NOMO-1 treated with dmso at 0.1 percent for 144 hours (cell line): ENCODE measurements at regions not wholly inside any gene's neighbourhood (a gene's known extent, or its start where the extent isn't known, plus 50 kb on each side); places are given as distances from the start of the nearest gene placed in this dataset.
"Not testable (repeated sequence)": the region's sequence is repeated elsewhere in the genome, so short reads cannot be mapped to it uniquely, and the experiment has no call there.

Experiments used
- DNase-seq: peaks from one replicate; lab custom pipeline; 2025; ENCODE audit not compliant: unreplicated experiment; lab: John Stamatoyannopoulos, UW

DNA sequence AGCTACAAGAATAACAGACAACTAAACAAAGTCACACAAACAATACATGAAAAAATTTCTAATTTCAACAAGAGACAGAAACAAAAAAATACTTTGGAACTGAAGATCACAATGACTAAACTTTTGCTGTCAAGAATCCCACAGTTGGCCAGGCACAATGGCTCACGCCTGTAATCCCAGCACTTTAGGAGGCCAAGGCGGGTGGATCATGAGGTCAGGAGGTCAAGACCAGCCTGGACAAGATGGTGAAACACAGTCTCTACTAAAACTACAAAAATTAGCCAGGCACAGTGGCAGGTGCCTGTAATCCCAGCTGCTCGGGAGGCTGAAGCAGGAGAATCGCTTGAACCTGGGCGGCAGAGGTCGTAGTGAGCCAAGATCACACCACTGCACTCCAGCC, 861.6 kb downstream of the UQCRFS1 start:
- not testable (repeated sequence) for DNase-seq

DNA sequence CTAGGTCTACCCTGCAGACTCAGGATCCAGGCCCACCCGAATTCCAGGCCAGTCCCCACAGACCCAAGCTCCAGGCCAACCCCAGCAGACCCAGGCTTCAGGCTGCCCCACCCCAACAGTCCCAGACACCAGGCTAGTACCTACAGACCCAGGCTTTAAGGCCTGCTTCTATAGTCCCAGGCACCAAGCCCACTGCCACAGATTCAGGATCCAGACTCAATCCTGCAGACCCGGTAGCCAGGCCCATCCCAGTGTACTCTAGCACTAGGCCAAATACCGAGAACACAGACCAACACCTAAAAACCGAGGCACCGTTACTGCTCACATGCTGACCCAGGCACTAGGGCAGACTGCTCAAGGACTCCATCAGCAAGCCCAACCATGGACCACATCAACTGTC, 862.3 kb downstream of the UQCRFS1 start:
- DNase-seq, result no peak

- no peak for DNase-seq
Measured at GRCh38 chr19:28350037-28350436, 862.9 kb downstream of the UQCRFS1 start.

GRCh38 chr19:28349604-28350003, 863.3 kb downstream of the UQCRFS1 start:
- DNase-seq, result no peak

DNA sequence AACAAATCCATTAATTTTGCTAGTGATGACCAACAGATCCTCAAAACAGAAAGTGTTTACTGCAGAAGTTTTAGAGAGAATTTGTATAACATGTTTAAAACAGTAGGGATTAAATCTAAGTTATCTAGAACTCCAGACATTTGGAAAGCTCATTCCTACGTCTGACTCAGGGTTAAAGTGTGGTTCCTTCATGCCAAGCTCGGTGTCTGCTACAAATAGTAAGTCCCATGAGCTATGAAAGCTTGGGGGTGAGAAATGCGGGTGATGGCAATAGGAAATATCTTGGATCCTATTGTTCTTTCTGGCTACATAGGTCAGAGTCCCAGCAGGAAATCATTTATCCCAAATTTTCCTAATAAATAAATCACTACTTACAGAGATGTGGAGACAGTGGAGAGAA, 867.1 kb downstream of the UQCRFS1 start:
- no peak for DNase-seq

GRCh38 chr19:28341810-28342350, 871.1 kb downstream of the UQCRFS1 start:
- no peak for DNase-seq

DNA sequence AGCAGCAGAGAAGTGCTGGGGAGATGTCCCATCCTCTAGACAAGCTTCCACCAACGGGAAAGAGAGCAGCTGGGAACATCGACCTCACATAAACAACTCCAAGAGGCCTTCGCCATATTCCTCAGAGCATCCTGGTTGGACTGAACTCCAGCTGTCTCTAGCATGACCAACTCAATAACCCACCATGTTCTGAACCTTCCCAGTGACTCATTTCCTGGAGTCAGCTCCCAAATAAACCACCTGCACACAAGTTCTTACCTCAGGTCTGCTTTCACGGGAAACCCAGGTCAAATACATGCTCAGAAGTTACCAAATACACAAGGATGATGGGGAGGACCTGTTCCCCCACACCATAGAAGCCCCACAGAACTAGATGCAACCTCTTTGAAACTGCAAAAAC, 878.5 kb downstream of the UQCRFS1 start:
- DNase-seq, result no peak

- no peak for DNase-seq
Measured at GRCh38 chr19:28333909-28334308, 879.0 kb downstream of the UQCRFS1 start.

- DNase-seq, result no peak
Measured at GRCh38 chr19:28332886-28333285, 880.1 kb downstream of the UQCRFS1 start.

- DNase-seq, result no peak
Measured at GRCh38 chr19:28332351-28332750, 880.6 kb downstream of the UQCRFS1 start.

DNA sequence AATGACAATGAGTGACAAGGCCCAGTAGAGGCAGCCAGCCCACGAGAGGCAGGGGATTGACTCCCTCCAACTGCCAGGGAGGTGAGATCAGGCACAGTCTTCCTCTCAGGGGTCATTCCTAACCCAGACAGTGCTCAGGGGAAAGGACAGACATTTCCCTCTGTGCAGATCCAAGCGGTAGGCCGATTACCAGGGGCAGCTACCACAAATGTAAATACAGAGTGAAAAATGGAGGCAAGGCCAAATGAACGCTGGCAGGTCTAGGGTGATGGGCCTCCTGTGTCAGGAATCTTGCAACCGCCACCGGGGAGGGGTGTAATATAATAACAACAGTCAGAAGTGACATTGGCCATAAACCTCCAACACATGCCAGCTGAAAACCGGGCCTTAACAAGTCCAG, 881.4 kb downstream of the UQCRFS1 start:
- DNase-seq, result no peak

DNA sequence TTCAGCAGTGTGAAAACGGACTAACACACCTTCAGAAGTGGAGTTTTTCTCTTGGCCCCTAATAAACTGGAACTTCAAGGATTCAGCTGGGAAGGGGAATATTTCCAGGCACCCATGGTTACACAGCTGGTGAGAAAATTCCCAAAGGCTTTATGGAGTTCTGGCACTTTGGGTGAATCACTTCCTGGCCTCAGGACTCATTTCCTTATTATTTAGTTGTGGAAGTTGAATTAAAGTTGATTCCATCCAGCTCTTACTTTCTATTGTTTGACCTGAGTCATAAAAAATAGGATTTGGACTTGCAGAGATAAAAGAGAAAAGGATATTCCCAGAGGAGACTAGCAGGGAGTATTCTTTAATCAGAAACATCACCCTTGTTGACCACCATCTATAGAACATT, 882.1 kb downstream of the UQCRFS1 start:
- DNase-seq, result no peak

DNA sequence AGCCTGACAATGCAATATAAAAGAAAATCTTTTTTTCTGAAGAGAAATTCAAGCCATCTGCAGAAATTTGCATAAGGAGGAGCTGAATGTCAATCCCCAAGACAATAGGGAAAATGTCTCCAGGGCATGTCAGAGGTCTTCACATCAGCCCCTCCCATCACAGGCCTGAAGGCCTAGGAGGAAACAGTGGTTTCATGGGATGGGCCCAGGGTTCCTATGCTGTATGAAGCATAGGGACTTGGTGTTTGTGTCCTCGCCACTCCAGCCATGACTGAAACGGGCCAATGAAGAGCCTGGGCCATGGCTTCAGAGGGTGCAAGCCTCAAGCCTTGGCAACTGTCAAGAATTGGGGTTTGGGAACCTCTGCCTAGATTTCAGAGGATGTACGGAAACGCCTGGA, 883.5 kb downstream of the UQCRFS1 start:
- no peak for DNase-seq

GRCh38 chr19:28327905-28328304, 885.0 kb downstream of the UQCRFS1 start:
- no peak for DNase-seq

DNA sequence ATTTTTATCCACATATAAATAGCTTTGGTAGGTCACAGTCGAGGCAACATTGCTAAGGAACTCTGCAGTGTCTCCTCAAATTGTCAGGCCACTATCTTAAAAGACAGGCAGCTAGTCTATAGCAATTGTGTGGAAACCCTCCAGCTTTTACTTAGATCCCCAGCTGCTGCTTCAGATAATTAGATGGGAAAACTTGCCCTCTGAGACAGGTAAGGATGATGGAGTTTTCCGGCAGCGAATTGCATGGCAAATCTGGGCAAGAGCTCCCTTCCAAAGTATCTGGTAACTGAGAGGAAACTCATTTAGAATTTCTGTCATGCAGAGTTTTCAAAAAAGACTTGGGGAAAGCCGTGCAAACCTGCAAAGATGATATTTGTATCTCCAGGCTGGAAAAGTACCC, 886.2 kb downstream of the UQCRFS1 start:
- no peak for DNase-seq

GRCh38 chr19:28324275-28325060, 888.5 kb downstream of the UQCRFS1 start:
- no peak for DNase-seq

- no peak for DNase-seq
Measured at GRCh38 chr19:28322945-28323344, 890.0 kb downstream of the UQCRFS1 start.

DNA sequence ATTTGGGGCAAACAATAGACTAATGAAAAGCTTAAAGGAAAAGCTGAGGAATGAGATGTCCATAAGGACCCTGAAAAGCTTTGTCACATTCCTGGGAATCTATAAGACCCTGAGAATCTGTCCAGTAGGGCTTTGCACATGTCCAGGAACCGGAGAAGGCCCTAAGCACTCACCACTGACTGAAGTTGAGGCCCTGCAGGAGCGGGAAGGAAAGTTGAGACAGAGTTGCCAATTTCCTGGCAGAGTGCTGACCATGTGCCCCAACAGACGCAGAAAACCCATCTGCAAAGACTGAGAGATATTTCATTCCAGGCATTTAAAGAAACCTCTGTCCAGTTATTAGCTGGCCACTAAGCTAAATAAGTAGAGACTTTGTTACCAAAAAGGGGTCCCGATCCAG, 890.5 kb downstream of the UQCRFS1 start:
- DNase-seq, result no peak

- DNase-seq, result no peak
Measured at GRCh38 chr19:28319918-28320317, 893.0 kb downstream of the UQCRFS1 start.

- no peak for DNase-seq
Measured at GRCh38 chr19:28319227-28319626, 893.7 kb downstream of the UQCRFS1 start.

DNA sequence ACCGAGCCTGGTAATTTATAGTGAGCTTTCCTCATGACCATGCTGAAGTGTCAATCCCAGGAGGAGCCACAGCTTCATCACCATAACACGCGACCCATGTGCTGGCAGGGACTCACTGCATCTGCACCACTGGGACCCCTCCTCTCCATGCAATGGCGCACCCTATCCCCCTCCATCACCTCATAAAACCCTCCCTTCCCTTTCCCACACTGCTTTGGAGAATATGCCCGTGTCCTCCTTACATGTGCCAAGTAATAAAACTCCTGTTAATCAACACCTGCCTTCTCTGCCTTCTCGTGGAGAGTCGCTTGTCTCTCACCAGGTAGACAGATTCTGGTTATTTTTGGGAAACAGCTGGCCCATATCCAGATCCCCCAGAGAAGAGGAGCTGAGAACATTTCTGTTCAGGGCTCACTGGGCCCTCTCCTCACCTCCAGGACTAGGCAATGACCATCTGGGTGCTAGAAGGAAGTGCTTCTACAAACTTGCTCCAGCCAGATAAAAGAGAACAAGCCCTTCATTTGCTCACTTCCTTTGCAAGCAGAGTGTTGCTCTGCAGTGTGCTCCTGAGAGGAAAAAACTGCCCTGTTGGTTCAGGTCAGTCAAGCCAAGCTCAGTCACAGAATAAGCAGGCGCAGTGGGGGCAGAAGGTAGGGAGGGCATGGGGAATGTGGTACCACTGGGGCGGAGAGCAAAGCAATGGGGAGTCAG, 894.3 kb downstream of the UQCRFS1 start:
- no peak for DNase-seq

DNA sequence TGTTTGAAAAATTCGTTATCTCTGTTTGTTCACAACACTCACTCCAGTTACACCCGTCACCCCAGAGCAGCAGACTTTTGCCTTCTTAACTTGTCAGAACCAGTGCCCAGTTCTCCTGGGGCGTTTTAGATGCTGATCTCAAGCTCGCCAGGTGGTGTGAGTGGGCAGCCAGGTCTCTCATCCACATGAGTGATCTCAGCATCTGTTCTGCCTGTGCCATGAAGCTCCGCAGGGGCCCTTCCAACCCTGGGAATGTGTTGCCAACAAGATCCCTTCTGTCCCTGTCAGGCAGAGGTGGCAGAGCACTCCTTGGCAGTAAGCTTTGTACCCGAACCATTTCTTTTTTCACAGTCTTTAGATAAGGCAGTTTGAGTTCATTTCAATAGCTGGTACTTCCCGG, 896.5 kb downstream of the UQCRFS1 start:
- no peak for DNase-seq
